Adrenal gland (tissue), 9 donors: ENCODE measurements at regions not wholly inside any gene's neighbourhood (a gene's known extent, or its start where the extent isn't known, plus 50 kb on each side); places are given as distances from the start of the nearest gene placed in this dataset.

Experiments
- DNase-seq, 7 donors: peaks; one replicate each; pipeline ENCODE4 v3.0.0-alpha.2; 2019 to 2020
- H3K27ac ChIP-seq, 5 donors: fragments of 200-600 bp; sonication (generic) in 4 of 5; 1 replicate in 3 of 5; 2 replicates in 2 of 5; pipeline versions ENCODE4 v1.5.1 to v1.8.0; 2016 to 2020; ENCODE audit warnings: mild to moderate bottlenecking in 1 of 5
- H3K27me3 ChIP-seq: fragments of 200-600 bp; 2 replicates; pipeline ENCODE4 v1.8.0; 2021
- H3K36me3 ChIP-seq, 2 donors: fragments of 200-600 bp; replicated peaks in 1 of 2; 1 replicate in 1 of 2; 2 replicates in 1 of 2; pipeline versions ENCODE4 v1.5.1 to v1.8.0; 2018 to 2022
- H3K4me1 ChIP-seq, 2 donors: fragments of 200-600 bp; replicated peaks in 1 of 2; 1 replicate in 1 of 2; 2 replicates in 1 of 2; pipeline versions ENCODE4 v1.5.1 to v1.8.0; 2018 to 2021
- H3K4me3 ChIP-seq, 4 donors: fragments of 200-600 bp; sonication (generic) in 3 of 4; one replicate each; pipeline ENCODE4 v1.5.1; 2016 to 2018
- H3K9me3 ChIP-seq, 3 donors: fragments of 200-600 bp; sonication (generic) in 1 of 3; replicated peaks in 1 of 3; 1 replicate in 2 of 3; 2 replicates in 1 of 3; pipeline versions ENCODE4 v1.5.1 to v1.8.0; 2016 to 2021
- CTCF ChIP-seq, 6 experiments: fragments of 450-650 bp in 4 of 6; fragments of 200-600 bp in 2 of 6; sonication (generic) in 1 of 6; IDR thresholded peaks; 1 replicate in 5 of 6; 2 replicates in 1 of 6; pipeline versions ENCODE4 v1.5.1 to v1.8.0; 2016 to 2021; ENCODE audit warnings: antibody characterized with exemption in 6 of 6, mild to moderate bottlenecking in 2 of 6, moderate library complexity in 1 of 6
- POLR2A ChIP-seq, 2 donors: fragments of 450-650 bp; IDR thresholded peaks; one replicate each; pipeline ENCODE4 v1.6.1; 2017; ENCODE audit warnings: antibody characterized with exemption in 2 of 2, mild to moderate bottlenecking in 2 of 2, moderate library complexity in 1 of 2
- WGBS, 4 donors: extraction: QIAGEN DNeasy Blood & Tissue Kit in 2 of 4; methylation state at CpG; one replicate each; pipeline versions ENCODE4 v1.1.5 to v1.1.7; 2013 to 2017; 5-methylcytosine and 5-hydroxymethylcytosine counted together
- intact Hi-C, 2 donors: fragments of 100-400 bp; cut with DNase I; formaldehyde crosslinking; loops; one replicate each; pipeline versions ENCODE4 v1.14.1 to v1.15.0; 2022 to 2023
- donor health status: healthy with polysubstance abuse.
- donor health status: Bipolar disorder and iron deficiency.
- donor health status: DM: yes; HTN: yes; CAD: no.
- donor health status: DM: no; HTN: no; CAD: no.
- donor health status: DM: no; HTN: no; CAD: no.

GRCh38 chr2:78011251-78011650, 489.1 kb upstream of the LRRTM4 start:
- no peaks in the 10 kb centered on the region for H3K36me3 ChIP-seq
- no peaks in the 10 kb centered on the region for H3K9me3 ChIP-seq
- H3K27me3 ChIP-seq: no peaks in the 10 kb centered on the region
- TF ChIP-seq POLR2A (IDR thresholded peaks at IDR 0.05) (no peak), CTCF (IDR thresholded peaks at IDR 0.05) (no peak)
- no peak overlapping the region for H3K4me3 ChIP-seq
- H3K4me1 ChIP-seq: no peaks in the 10 kb centered on the region
- intact Hi-C loops: no loop called here
- no peak for DNase-seq
- WGBS, 4 donors: 74 to 83% (median 82%) methylated on average over 2 of the region's 2 CpGs
- H3K27ac ChIP-seq: no peak overlapping the region

GRCh38 chr2:78020491-78020890, 498.3 kb upstream of the LRRTM4 start:
- 56 to 66% (median 60%) methylated on average over 4 of the region's 4 CpGs for WGBS, 4 donors
- H3K27ac ChIP-seq: no peak overlapping the region

DNA sequence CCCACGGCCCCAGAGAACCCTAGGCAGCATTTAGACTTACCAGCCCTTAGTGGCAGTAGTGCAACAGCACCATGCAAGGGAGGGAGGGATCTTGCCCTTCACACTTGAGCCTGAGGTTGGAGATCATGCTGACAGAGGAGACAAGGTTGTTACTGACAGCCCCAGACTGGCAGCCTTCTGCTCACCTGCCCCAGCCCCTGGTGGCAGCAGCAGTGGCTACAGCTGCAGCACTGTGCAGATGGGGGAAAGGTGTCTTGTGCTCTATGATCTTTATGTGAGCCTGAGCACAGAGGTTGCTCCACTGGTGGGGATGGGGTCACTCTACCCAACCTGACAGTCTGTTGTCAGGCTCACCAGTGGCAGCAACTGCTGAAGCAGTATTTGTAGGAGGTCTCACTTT, 501.2 kb upstream of the LRRTM4 start:
- 33 to 57% (median 52%) methylated on average over 1 of the region's 1 CpG for WGBS, 4 donors
- TF ChIP-seq POLR2A (IDR thresholded peaks at IDR 0.05) (no peak), CTCF (IDR thresholded peaks at IDR 0.05) (no peak)

More at GRCh38 chr2:78020491-78020890, 498.3 kb upstream of the LRRTM4 start:
- no peak for TF ChIP-seq POLR2A (IDR thresholded peaks at IDR 0.05)
- TF ChIP-seq CTCF (IDR thresholded peaks at IDR 0.05): no peak
- no peak for DNase-seq
- intact Hi-C loops: no loop called here
- no peaks in the 10 kb centered on the region for H3K4me1 ChIP-seq
- H3K36me3 ChIP-seq: no peaks in the 10 kb centered on the region
- no peaks in the 10 kb centered on the region for H3K9me3 ChIP-seq
- no peaks in the 10 kb centered on the region for H3K27me3 ChIP-seq
- no peak overlapping the region for H3K4me3 ChIP-seq

DNA sequence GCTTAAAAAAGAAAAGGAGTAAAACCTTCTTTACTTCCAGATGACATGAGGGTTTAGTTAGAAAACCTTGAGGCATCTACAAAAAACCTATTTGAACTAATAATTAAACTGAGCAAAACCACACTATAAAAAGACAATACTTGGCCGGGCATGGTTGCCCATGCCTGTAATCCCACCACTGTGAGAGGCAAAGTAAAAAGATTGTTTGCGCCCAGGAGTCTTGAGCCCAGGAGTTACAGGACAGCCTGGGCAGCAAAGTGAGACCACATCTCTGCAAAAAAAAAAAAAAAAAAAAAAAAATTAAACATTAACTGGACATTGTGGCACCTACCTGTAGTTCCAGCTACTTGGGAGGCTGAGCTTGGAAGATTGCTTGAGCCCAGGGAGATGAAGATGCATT, 502.8 kb upstream of the LRRTM4 start:
- no peak for DNase-seq
- Histone ChIP-seq H3K4me3 (no peak overlapping the region), H3K4me1 (no peaks in the 10 kb centered on the region), H3K9me3 (peaks cover 0 to 4% (median 0%) of the 10 kb centered on the region in 3 donors), H3K27me3 (no peaks in the 10 kb centered on the region), H3K36me3 (no peaks in the 10 kb centered on the region), H3K27ac (no peak overlapping the region)
- 76 to 89% (median 84%) methylated on average over 2 of the region's 2 CpGs for WGBS, 4 donors
- intact Hi-C loops: no loop called here
- TF ChIP-seq POLR2A (IDR thresholded peaks at IDR 0.05): no peak
- no peak for TF ChIP-seq CTCF (IDR thresholded peaks at IDR 0.05)

More for the DNA sequence above, 501.2 kb upstream of the LRRTM4 start:
- no peaks in the 10 kb centered on the region for H3K9me3 ChIP-seq
- no peaks in the 10 kb centered on the region for H3K4me1 ChIP-seq
- no peak overlapping the region for H3K27ac ChIP-seq
- intact Hi-C loops: no loop called here
- H3K4me3 ChIP-seq: no peak overlapping the region
- H3K27me3 ChIP-seq: no peaks in the 10 kb centered on the region
- DNase-seq: no peak
- no peaks in the 10 kb centered on the region for H3K36me3 ChIP-seq
